ENCODE measurements at regions not wholly inside any gene's neighbourhood (a gene's known extent, or its start where the extent isn't known, plus 50 kb on each side); places are given as distances from the start of the nearest gene placed in this dataset.

DNA sequence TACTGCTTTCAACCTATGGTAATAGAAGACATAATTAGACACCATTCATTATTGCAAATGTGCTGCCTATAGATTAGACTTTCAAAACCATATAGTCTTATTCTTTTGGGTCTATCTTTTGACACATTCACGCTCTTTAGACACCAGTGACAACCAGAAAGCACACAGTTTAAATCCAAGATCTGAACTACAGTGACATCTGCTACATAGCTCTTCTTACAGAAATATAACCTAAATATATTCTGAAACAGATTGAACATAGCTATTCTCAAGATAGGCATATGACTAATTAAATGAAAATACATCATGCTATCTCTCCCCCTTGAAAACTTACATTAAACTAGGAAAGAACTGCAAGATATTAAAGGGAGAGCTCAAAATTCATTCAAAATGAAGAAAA, 514.2 kb upstream of the SLITRK6 start:
- TF ChIP-seq, protein P1, sequence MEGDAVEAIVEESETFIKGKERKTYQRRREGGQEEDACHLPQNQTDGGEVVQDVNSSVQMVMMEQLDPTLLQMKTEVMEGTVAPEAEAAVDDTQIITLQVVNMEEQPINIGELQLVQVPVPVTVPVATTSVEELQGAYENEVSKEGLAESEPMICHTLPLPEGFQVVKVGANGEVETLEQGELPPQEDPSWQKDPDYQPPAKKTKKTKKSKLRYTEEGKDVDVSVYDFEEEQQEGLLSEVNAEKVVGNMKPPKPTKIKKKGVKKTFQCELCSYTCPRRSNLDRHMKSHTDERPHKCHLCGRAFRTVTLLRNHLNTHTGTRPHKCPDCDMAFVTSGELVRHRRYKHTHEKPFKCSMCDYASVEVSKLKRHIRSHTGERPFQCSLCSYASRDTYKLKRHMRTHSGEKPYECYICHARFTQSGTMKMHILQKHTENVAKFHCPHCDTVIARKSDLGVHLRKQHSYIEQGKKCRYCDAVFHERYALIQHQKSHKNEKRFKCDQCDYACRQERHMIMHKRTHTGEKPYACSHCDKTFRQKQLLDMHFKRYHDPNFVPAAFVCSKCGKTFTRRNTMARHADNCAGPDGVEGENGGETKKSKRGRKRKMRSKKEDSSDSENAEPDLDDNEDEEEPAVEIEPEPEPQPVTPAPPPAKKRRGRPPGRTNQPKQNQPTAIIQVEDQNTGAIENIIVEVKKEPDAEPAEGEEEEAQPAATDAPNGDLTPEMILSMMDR (IDR thresholded peaks at IDR 0.05; ENCODE audit: poor library complexity) = no peak
- no peak for TF ChIP-seq EZH2 (IDR thresholded peaks at IDR 0.05; ENCODE audit: borderline replicate concordance)

All from hepatocyte (in vitro differentiated cells).